ENCODE measurements at regions not wholly inside any gene's neighbourhood (a gene's known extent, or its start where the extent isn't known, plus 50 kb on each side); places are given as distances from the start of the nearest gene placed in this dataset.
"Not testable (repeated sequence)": the region's sequence is repeated elsewhere in the genome, so short reads cannot be mapped to it uniquely, and the experiment has no call there.

- DNase-seq, result no peak
These were observed 159.2 kb upstream of the LRIG3 start for GRCh38 chr12:59079472-59079871.

GRCh38 chr12:59079002-59079401 lies 158.7 kb upstream of the LRIG3 start:
- peak; percentile 4 to 42 for DNase-seq

GRCh38 chr12:59077575-59078426 lies 157.5 kb upstream of the LRIG3 start:
- DNase-seq, result no peak

- DNase-seq, result no peak
These were observed 156.8 kb upstream of the LRIG3 start for GRCh38 chr12:59077153-59077552.

- no peak for DNase-seq
These were observed 156.3 kb upstream of the LRIG3 start for GRCh38 chr12:59076622-59077021.

- no peak for DNase-seq
These were observed 155.7 kb upstream of the LRIG3 start for GRCh38 chr12:59075968-59076490.

- DNase-seq, result no peak
These were observed 154.8 kb upstream of the LRIG3 start for GRCh38 chr12:59075141-59075540.

- DNase-seq, result no peak
These were observed 150.1 kb upstream of the LRIG3 start for GRCh38 chr12:59070322-59070933.

- DNase-seq, result no peak
These were observed 149.2 kb upstream of the LRIG3 start for GRCh38 chr12:59069516-59069915.

GRCh38 chr12:59068436-59068835 lies 148.1 kb upstream of the LRIG3 start:
- DNase-seq, result no peak

GRCh38 chr12:59067083-59067482 lies 146.8 kb upstream of the LRIG3 start:
- no peak for DNase-seq

- DNase-seq, result no peak
These were observed 146.1 kb upstream of the LRIG3 start for GRCh38 chr12:59066445-59066844.

GRCh38 chr12:59059088-59059935 lies 139.0 kb upstream of the LRIG3 start:
- DNase-seq, result no peak

- no peak for DNase-seq
These were observed 136.7 kb upstream of the LRIG3 start for GRCh38 chr12:59056966-59057365.

GRCh38 chr12:59055204-59055860 lies 135.0 kb upstream of the LRIG3 start:
- DNase-seq, result no peak

- not testable (repeated sequence) for DNase-seq
These were observed 133.1 kb upstream of the LRIG3 start for GRCh38 chr12:59053266-59053899.

GRCh38 chr12:59046763-59047534 lies 126.6 kb upstream of the LRIG3 start:
- DNase-seq, result no peak

GRCh38 chr12:59044791-59045190 lies 124.5 kb upstream of the LRIG3 start:
- no peak for DNase-seq

- DNase-seq, result no peak
These were observed 121.2 kb upstream of the LRIG3 start for GRCh38 chr12:59041241-59042121.

- DNase-seq, result no peak
These were observed 120.4 kb upstream of the LRIG3 start for GRCh38 chr12:59040656-59041055.

Measured in inflammatory macrophage (primary cell).